ENCODE measurements at regions not wholly inside any gene's neighbourhood (a gene's known extent, or its start where the extent isn't known, plus 50 kb on each side); places are given as distances from the start of the nearest gene placed in this dataset.
"Not testable (repeated sequence)": the region's sequence is repeated elsewhere in the genome, so short reads cannot be mapped to it uniquely, and the experiment has no call there.

DNA sequence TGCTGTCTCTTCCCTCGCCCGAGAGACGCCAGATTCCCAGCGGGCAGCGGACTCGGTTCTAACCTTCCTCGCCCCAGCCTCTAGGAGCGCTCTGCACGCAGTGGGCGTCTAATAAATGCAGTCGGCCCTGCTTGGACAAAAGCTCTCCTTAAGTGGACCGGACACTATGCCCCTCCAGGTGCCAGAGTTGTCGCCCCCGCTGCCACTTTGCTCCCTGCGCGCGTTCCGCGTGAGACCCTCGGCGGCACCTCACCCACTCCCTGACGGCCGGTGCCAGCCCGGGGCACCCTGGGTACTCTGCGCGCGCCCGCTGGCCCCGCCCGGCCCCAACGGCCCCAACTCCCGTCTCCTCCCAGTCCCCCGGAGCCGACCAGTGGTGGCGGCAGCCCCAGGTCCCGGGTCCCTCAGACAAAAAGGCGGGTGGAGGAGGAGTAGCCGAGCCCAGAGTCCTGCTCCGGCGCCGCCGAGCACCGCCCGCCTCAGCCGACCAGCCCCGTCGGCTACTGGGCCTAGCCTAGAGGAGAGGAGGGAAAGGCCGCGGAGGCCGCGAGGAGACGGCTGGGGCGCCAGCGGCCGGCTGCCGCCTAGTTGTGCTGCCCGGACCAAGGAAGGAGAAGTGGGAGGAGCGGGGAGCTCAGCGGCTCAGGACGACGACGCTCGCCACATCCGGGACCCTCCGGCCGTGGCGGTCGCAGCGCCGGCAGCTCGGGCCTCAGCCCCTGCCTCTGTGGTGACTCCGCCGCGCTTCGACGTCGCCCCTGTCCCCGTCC is 123.0 kb downstream of the GOSR1 start:
- peak overlapping the region; percentile 55 for H3K27ac Mint-ChIP-seq
- intact Hi-C loops (cut with micrococcal nuclease), result no loop called here
- POLR2A ChIA-PET, result interaction anchor here (0.9 to 1.1 kb wide), 2 partner anchors 12 to 123 kb away, joined by 3 read pairs; partner anchors contain the start of gene GOSR1
- peak; percentile 75 for DNase-seq
- H3K4me1 Mint-ChIP-seq (ENCODE audit: low read depth), result peaks cover 14% of the 10 kb centered on the region
- TF ChIP-seq, protein P1, sequence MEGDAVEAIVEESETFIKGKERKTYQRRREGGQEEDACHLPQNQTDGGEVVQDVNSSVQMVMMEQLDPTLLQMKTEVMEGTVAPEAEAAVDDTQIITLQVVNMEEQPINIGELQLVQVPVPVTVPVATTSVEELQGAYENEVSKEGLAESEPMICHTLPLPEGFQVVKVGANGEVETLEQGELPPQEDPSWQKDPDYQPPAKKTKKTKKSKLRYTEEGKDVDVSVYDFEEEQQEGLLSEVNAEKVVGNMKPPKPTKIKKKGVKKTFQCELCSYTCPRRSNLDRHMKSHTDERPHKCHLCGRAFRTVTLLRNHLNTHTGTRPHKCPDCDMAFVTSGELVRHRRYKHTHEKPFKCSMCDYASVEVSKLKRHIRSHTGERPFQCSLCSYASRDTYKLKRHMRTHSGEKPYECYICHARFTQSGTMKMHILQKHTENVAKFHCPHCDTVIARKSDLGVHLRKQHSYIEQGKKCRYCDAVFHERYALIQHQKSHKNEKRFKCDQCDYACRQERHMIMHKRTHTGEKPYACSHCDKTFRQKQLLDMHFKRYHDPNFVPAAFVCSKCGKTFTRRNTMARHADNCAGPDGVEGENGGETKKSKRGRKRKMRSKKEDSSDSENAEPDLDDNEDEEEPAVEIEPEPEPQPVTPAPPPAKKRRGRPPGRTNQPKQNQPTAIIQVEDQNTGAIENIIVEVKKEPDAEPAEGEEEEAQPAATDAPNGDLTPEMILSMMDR (IDR thresholded peaks at IDR 0.05), result peak; percentile 67
- H3K36me3 Mint-ChIP-seq (ENCODE audit: low read depth), result peaks cover 1% of the 10 kb centered on the region
- peak overlapping the region; percentile 96 for H3K4me3 Mint-ChIP-seq
- H3K27me3 Mint-ChIP-seq, result peaks cover 1% of the 10 kb centered on the region
- CTCF ChIA-PET, result interaction anchor here (1.1 kb wide), 1 partner anchor 123 kb away, joined by 3 read pairs; the partner anchor contains the start of gene GOSR1
- H3K9me3 Mint-ChIP-seq, result no peaks in the 10 kb centered on the region
- ATAC-seq, result peak; percentile 95

DNA sequence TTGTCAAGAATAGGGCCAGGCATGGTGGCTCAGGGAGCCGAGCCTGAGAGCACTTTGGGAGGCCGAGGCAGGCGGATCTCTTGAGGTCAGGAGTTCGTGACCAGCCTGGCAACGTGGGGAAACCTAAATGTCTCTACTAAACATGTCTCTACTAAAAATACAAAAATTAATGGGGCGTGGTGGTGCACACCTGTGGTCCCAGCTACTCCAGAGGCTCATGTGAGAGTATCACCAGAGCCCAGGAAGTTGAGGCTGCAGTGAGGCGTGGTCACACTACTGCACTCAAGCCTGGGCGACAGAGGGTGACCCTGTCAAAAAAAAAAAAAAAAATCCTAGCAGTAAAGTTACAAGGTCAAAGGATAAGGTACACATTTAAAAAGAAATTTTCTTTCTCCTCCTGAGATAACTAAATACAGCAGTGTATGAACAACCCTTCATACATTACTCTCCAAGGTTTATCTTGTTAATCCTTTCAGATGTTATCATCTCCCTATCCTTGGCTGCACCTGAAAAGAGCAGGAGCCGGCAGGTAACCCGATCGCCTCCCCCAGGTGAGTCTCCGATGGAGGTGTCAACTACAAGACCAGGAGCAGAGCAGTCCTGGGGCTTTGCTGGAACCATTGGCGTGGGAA is 122.3 kb downstream of the GOSR1 start:
- ATAC-seq, result no peak
- Mint-ChIP-seq H3K4me3 (peak overlapping the region; percentile 96), H3K27me3 (peaks cover 1% of the 10 kb centered on the region), H3K36me3 (ENCODE audit: low read depth) (peaks cover 1% of the 10 kb centered on the region), H3K9me3 (no peaks in the 10 kb centered on the region), H3K4me1 (ENCODE audit: low read depth) (peaks cover 14% of the 10 kb centered on the region), H3K27ac (no peak overlapping the region)
- POLR2A ChIA-PET, result interaction anchor here (1.1 kb wide), 1 partner anchor 122 kb away, joined by 3 read pairs; the partner anchor contains the start of gene GOSR1
- CTCF ChIA-PET, result interaction anchor here (1.1 kb wide), 1 partner anchor 122 kb away, joined by 3 read pairs; the partner anchor contains the start of gene GOSR1
- intact Hi-C loops (cut with micrococcal nuclease), result no loop called here
- DNase-seq, result no peak
- TF ChIP-seq, protein P1 (IDR thresholded peaks at IDR 0.05), result no peak

DNA sequence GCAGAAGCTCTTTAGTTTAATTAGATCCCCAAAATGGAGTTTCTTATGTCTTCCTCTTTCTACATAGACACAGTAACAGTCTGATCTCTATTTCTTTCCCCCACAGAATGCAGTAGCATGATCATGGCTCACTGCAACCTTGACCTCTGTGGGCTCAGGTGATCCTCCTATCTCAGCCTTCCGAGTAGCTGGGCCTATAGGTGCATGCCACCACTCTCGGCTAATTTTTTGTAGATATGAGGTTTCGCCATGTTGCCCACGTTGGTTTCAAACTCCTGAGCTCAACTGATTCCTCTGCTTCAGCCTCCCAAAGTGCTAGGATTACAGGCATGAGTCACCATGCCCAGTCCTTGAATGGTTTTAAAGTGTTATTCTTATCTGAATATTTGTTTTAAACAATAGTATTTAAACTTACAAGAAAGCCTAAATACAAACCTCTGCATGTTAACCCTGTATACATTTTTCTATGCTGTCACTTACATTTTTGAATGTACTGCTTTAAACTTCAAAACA is 120.6 kb downstream of the GOSR1 start:
- TF ChIP-seq, protein P1 (IDR thresholded peaks at IDR 0.05), result no peak
- POLR2A ChIA-PET, result no interaction called here
- H3K27ac Mint-ChIP-seq, result no peak overlapping the region
- DNase-seq, result no peak
- peaks cover 1% of the 10 kb centered on the region for H3K36me3 Mint-ChIP-seq (ENCODE audit: low read depth)
- no peak overlapping the region for H3K4me3 Mint-ChIP-seq
- ATAC-seq, result no peak
- peaks cover 11% of the 10 kb centered on the region for H3K4me1 Mint-ChIP-seq (ENCODE audit: low read depth)
- H3K27me3 Mint-ChIP-seq, result peaks cover 1% of the 10 kb centered on the region
- intact Hi-C loops (cut with micrococcal nuclease), result no loop called here
- H3K9me3 Mint-ChIP-seq, result no peaks in the 10 kb centered on the region
- CTCF ChIA-PET, result no interaction called here

DNA sequence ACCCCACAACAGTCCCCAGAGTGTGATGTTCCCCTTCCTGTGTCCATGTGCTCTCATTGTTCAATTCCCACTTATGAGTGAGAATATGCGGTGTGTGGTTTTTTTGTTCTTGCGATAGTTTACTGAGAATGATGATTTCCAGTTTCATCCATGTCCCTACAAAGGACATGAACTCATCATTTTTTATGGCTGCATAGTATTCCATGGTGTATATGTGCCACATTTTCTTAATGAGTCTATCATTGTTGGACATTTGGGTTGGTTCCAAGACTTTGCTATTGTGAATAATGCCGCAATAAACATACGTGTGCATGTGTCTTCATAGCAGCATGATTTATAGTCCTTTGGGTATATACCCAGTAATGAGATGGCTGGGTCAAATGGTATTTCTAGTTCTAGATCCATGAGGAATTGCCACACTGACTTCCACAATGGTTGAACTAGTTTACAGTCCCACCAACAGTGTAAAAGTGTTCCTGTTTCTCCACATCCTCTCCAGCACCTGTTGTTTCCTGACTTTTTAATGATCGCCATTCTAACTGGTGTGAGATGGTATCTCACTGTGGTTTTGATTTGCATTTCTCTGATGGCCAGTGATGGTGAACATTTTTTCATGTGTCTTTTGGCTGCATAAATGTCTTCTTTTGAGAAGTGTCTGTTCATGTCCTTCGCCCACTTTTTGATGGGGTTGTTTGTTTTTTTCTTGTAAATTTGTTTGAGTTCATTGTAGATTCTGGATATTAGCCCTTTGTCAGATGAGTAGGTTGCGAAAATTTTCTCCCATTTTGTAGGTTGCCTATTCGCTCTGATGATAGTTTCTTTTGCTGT is 120.0 kb downstream of the GOSR1 start:
- intact Hi-C loops (cut with micrococcal nuclease); H3K27ac Mint-ChIP-seq; ATAC-seq; DNase-seq; H3K4me3 Mint-ChIP-seq; H3K4me1 Mint-ChIP-seq (ENCODE audit: low read depth); H3K27me3 Mint-ChIP-seq; CTCF ChIA-PET; POLR2A ChIA-PET; H3K36me3 Mint-ChIP-seq (ENCODE audit: low read depth); H3K9me3 Mint-ChIP-seq: not testable (repeated sequence)

DNA sequence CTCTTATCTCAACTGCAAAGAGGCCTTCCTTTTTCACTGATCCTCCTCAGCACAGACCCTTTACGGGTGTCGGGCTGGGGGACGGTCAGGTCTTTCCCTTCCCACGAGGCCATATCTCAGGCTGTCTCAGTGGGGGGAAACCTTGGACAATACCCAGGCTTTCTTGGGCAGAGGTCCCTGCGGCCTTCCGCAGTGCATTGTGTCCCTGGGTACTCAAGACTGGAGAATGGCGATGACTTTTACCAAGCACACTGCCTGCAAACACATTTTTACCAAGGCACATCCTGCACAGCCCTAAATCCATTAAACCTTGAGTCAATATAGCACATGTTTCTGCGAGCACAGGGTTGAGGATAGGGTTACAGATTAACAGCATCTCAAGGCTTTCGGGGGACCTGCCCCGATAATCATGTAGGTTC is 117.8 kb downstream of the GOSR1 start:
- POLR2A ChIA-PET, result not testable (repeated sequence)

More for the DNA sequence above, 117.8 kb downstream of the GOSR1 start:
- H3K36me3 Mint-ChIP-seq (ENCODE audit: low read depth); H3K27ac Mint-ChIP-seq; H3K4me1 Mint-ChIP-seq (ENCODE audit: low read depth); CTCF ChIA-PET; intact Hi-C loops (cut with micrococcal nuclease); H3K4me3 Mint-ChIP-seq; H3K27me3 Mint-ChIP-seq; DNase-seq; H3K9me3 Mint-ChIP-seq; ATAC-seq: not testable (repeated sequence)
